KMS-11 (cell line): ENCODE measurements at regions not wholly inside any gene's neighbourhood (a gene's known extent, or its start where the extent isn't known, plus 50 kb on each side); places are given as distances from the start of the nearest gene placed in this dataset.

Experiments
- H2AFZ ChIP-seq: fragments of 200-600 bp; sonication (generic); 2 replicates; pipeline ENCODE4 v1.6.1; 2016; ENCODE audit warnings: antibody characterized with exemption, mixed run types, low read depth
- H3K27ac ChIP-seq: fragments of 200-600 bp; sonication (generic); 2 replicates; pipeline ENCODE4 v1.6.1; 2016; ENCODE audit warnings: mild to moderate bottlenecking, mixed run types
- H3K27me3 ChIP-seq: fragments of 200-600 bp; sonication (generic); 2 replicates; pipeline ENCODE4 v1.6.1; 2017; ENCODE audit warnings: mild to moderate bottlenecking, low read depth, mixed run types, moderate library complexity; ENCODE audit not compliant: insufficient read depth
- H3K36me3 ChIP-seq: fragments of 200-600 bp; sonication (generic); 2 replicates; pipeline ENCODE4 v1.6.1; 2017; ENCODE audit warnings: mild to moderate bottlenecking, mixed run types; ENCODE audit not compliant: insufficient read depth
- H3K4me1 ChIP-seq: fragments of 200-600 bp; sonication (generic); 2 replicates; pipeline ENCODE4 v1.6.1; 2016; ENCODE audit warnings: mild to moderate bottlenecking, low read depth, mixed run types; ENCODE audit not compliant: poor library complexity, severe bottlenecking
- H3K4me2 ChIP-seq: fragments of 200-600 bp; sonication (generic); 2 replicates; pipeline ENCODE4 v1.7.0; 2016; ENCODE audit warnings: mild to moderate bottlenecking, mixed run types
- H3K4me3 ChIP-seq: fragments of 200-600 bp; sonication (generic); IDR thresholded peaks from 2 replicates; pipeline ENCODE4 v1.6.1; 2017; ENCODE audit warnings: low read depth, low read length, mixed read lengths; ENCODE audit not compliant: insufficient read depth
- H3K79me2 ChIP-seq: fragments of 200-600 bp; sonication (generic); 2 replicates; pipeline ENCODE4 v1.6.1; 2016; ENCODE audit warnings: low read depth, mixed run types; ENCODE audit not compliant: insufficient read depth
- H3K9ac ChIP-seq: fragments of 200-600 bp; sonication (generic); 2 replicates; pipeline ENCODE4 v1.6.1; 2016; ENCODE audit warnings: mild to moderate bottlenecking, mixed run types
- H4K20me1 ChIP-seq: fragments of 200-600 bp; sonication (generic); 2 replicates; pipeline ENCODE4 v1.6.1; 2016; ENCODE audit warnings: mild to moderate bottlenecking, mixed run types; ENCODE audit not compliant: insufficient read depth
- CTCF ChIP-seq: fragments of 200-600 bp; sonication (generic); conservative IDR thresholded peaks from 2 replicates; pipeline ENCODE4 v1.6.1; 2017; ENCODE audit warnings: low read depth, mild to moderate bottlenecking, antibody characterized with exemption, low read length, moderate library complexity, mixed read lengths

GRCh38 chr18:56517761-56518160, 120.6 kb downstream of the TXNL1 start:
- Histone ChIP-seq H3K4me2 (no peak overlapping the region), H3K27ac (no peak overlapping the region), H3K36me3 (no peaks in the 10 kb centered on the region), H3K27me3 (no peaks in the 10 kb centered on the region), H2AFZ (no peak overlapping the region), H3K9ac (no peak overlapping the region), H3K79me2 (no peaks in the 10 kb centered on the region), H3K4me1 (no peaks in the 10 kb centered on the region), H3K4me3 (no peak overlapping the region), H4K20me1 (no peaks in the 10 kb centered on the region)
- no peak for TF ChIP-seq CTCF

GRCh38 chr18:56517196-56517595, 121.2 kb downstream of the TXNL1 start:
- Histone ChIP-seq H3K27ac (no peak overlapping the region), H3K9ac (no peak overlapping the region), H4K20me1 (no peaks in the 10 kb centered on the region), H3K27me3 (no peaks in the 10 kb centered on the region), H3K36me3 (no peaks in the 10 kb centered on the region), H3K4me3 (no peak overlapping the region), H3K4me1 (no peaks in the 10 kb centered on the region), H3K4me2 (no peak overlapping the region), H2AFZ (no peak overlapping the region), H3K79me2 (no peaks in the 10 kb centered on the region)
- no peak for TF ChIP-seq CTCF

- H3K4me3 ChIP-seq, result no peak overlapping the region
- no peak overlapping the region for H3K9ac ChIP-seq
- no peaks in the 10 kb centered on the region for H3K79me2 ChIP-seq
- H4K20me1 ChIP-seq, result no peaks in the 10 kb centered on the region
- no peaks in the 10 kb centered on the region for H3K27me3 ChIP-seq
- no peaks in the 10 kb centered on the region for H3K4me1 ChIP-seq
- H3K4me2 ChIP-seq, result no peak overlapping the region
- H2AFZ ChIP-seq, result no peak overlapping the region
- H3K27ac ChIP-seq, result no peak overlapping the region
- no peak for TF ChIP-seq CTCF
- no peaks in the 10 kb centered on the region for H3K36me3 ChIP-seq
These were observed 121.6 kb downstream of the TXNL1 start for GRCh38 chr18:56516789-56517188.

- H3K79me2 ChIP-seq, result no peaks in the 10 kb centered on the region
- H3K27ac ChIP-seq, result no peak overlapping the region
- no peaks in the 10 kb centered on the region for H3K4me1 ChIP-seq
- no peaks in the 10 kb centered on the region for H4K20me1 ChIP-seq
- H3K4me2 ChIP-seq, result no peak overlapping the region
- H3K36me3 ChIP-seq, result no peaks in the 10 kb centered on the region
- no peak for TF ChIP-seq CTCF
- no peak overlapping the region for H3K9ac ChIP-seq
- H3K27me3 ChIP-seq, result no peaks in the 10 kb centered on the region
- no peak overlapping the region for H3K4me3 ChIP-seq
- H2AFZ ChIP-seq, result no peak overlapping the region
These were observed 122.9 kb downstream of the TXNL1 start for GRCh38 chr18:56515522-56515921.

GRCh38 chr18:56511996-56512395, 126.4 kb downstream of the TXNL1 start:
- Histone ChIP-seq H3K27me3 (no peaks in the 10 kb centered on the region), H3K4me3 (no peak overlapping the region), H3K4me2 (no peak overlapping the region), H2AFZ (no peak overlapping the region), H3K9ac (no peak overlapping the region), H3K79me2 (no peaks in the 10 kb centered on the region), H3K36me3 (no peaks in the 10 kb centered on the region), H4K20me1 (no peaks in the 10 kb centered on the region), H3K27ac (no peak overlapping the region), H3K4me1 (no peaks in the 10 kb centered on the region)
- no peak for TF ChIP-seq CTCF
